HCT116 (cell line): ENCODE measurements at regions not wholly inside any gene's neighbourhood (a gene's known extent, or its start where the extent isn't known, plus 50 kb on each side); places are given as distances from the start of the nearest gene placed in this dataset.

Source experiments
- ATAC-seq: fragments of 200-7000 bp; cut with Tn5 transposase; 2 replicates; pipeline ENCODE4 v1.9.1; 2020; ENCODE audit warnings: mild to moderate bottlenecking, moderate library complexity
- BruUV-seq: library from RNA; stranded (reverse); fragments of 400-500 nt; replicated peaks from 2 replicates; lab custom pipeline; 2021; lab: Mats Ljungman, UMichigan
- CTCF ChIA-PET: fragments of 300-600 bp; sonication (Branson Sonifier 250); formaldehyde crosslinking; loops from one replicate; lab custom pipeline; 2021; ENCODE audit warnings: antibody characterized with exemption; lab: Charles Lee
- POLR2A ChIA-PET: fragments of 300-600, 350-600 bp; sonication (Branson Sonifier 250); formaldehyde crosslinking; loops from one replicate; lab custom pipeline; 2021; ENCODE audit warnings: antibody characterized with exemption; lab: Charles Lee
- RAD21 ChIA-PET, 2 experiments: fragments of 300-600 bp; sonication (Branson Sonifier 250); formaldehyde crosslinking; loops; one replicate each; lab custom pipeline; 2023; ENCODE audit warnings: low total read pairs in 2 of 2; ENCODE audit not compliant: uncharacterized antibody in 2 of 2, unreplicated experiment in 2 of 2, low non-redundant PET in 1 of 2; lab: Charles Lee
- DNase-seq: peaks from one replicate; pipeline ENCODE4 v3.0.0-alpha.2; 2010; ENCODE audit warnings: low read depth, low spot score
- H2AFZ ChIP-seq: fragments of 200-600 bp; shearing (Covaris generic), sonication (generic); 2 replicates; pipeline ENCODE4 v1.6.1; 2017; ENCODE audit warnings: low read depth, mixed run types, mixed read lengths, antibody characterized with exemption, low read length; ENCODE audit not compliant: poor library complexity, severe bottlenecking
- H3K27ac ChIP-seq: 2 replicates; pipeline ENCODE4 v1.5.1; 2012; ENCODE audit warnings: low read depth, low read length
- H3K27me3 ChIP-seq: fragments of 200-600 bp; sonication (generic); 2 replicates; pipeline ENCODE4 v1.6.1; 2016; ENCODE audit warnings: mixed run types, low read length, mixed read lengths; ENCODE audit not compliant: insufficient read depth
- H3K36me3 ChIP-seq, 2 experiments: fragments of 200-500 bp in 1 of 2; fragments of 200-600 bp in 1 of 2; sonication (Bioruptor generic) in 1 of 2; sonication (generic) in 1 of 2; 2 replicates each; pipeline versions ENCODE4 v1.5.1 to v1.6.1; 2014 to 2016; ENCODE audit warnings: low read length in 2 of 2, inconsistent platforms in 1 of 2, mixed read lengths in 1 of 2, mixed run types in 1 of 2; ENCODE audit not compliant: insufficient read depth in 2 of 2, control insufficient read depth in 1 of 2
- H3K4me1 ChIP-seq, 2 experiments: fragments of 200-600 bp in 1 of 2; sonication (generic) in 1 of 2; 2 replicates each; pipeline versions ENCODE4 v1.5.1 to v1.6.1; 2012 to 2017; ENCODE audit warnings: low read length in 2 of 2, inconsistent platforms in 1 of 2, mild to moderate bottlenecking in 1 of 2, mixed read lengths in 1 of 2, mixed run types in 1 of 2, moderate library complexity in 1 of 2; ENCODE audit not compliant: insufficient read depth in 2 of 2, control insufficient read depth in 1 of 2
- H3K4me2 ChIP-seq: fragments of 200-600 bp; sonication (generic); 2 replicates; pipeline ENCODE4 v1.6.1; 2017; ENCODE audit warnings: mixed run types, low read length, mixed read lengths
- H3K4me3 ChIP-seq, 2 experiments: fragments of 200-600 bp in 1 of 2; sonication (generic) in 1 of 2; replicated peaks in 1 of 2; 2 replicates each; pipeline ENCODE4 v1.5.1; 2011 to 2016; ENCODE audit warnings: low read length in 2 of 2, control low read depth in 1 of 2, low read depth in 1 of 2, mild to moderate bottlenecking in 1 of 2, mixed read lengths in 1 of 2, mixed run types in 1 of 2
- H3K79me2 ChIP-seq: fragments of 200-600 bp; sonication (generic); 2 replicates; pipeline ENCODE4 v1.6.1; 2017; ENCODE audit warnings: mild to moderate bottlenecking, mixed run types, low read length, moderate library complexity, mixed read lengths; ENCODE audit not compliant: insufficient read depth
- H3K9ac ChIP-seq: fragments of 200-600 bp; sonication (generic); 2 replicates; pipeline ENCODE4 v1.6.1; 2016; ENCODE audit warnings: low read length, mixed read lengths
- H3K9me2 ChIP-seq: fragments of 200-600 bp; sonication (generic), shearing (Covaris generic); 2 replicates; pipeline ENCODE4 v1.6.1; 2017; ENCODE audit warnings: mixed run types, mild to moderate bottlenecking, moderate library complexity; ENCODE audit not compliant: insufficient read depth
- H3K9me3 ChIP-seq, 2 experiments: fragments of 200-500 bp in 1 of 2; fragments of 200-600 bp in 1 of 2; sonication (Bioruptor generic) in 1 of 2; sonication (generic) in 1 of 2; 2 replicates each; pipeline ENCODE4 v1.6.1; 2014 to 2017; ENCODE audit warnings: low read length in 2 of 2, mixed read lengths in 2 of 2, inconsistent platforms in 1 of 2, low read depth in 1 of 2, mild to moderate bottlenecking in 1 of 2, mixed run types in 1 of 2, moderate library complexity in 1 of 2; ENCODE audit not compliant: control insufficient read depth in 1 of 2, insufficient read depth in 1 of 2
- H4K20me1 ChIP-seq: fragments of 200-600 bp; sonication (generic), shearing (Covaris generic); 2 replicates; pipeline ENCODE4 v1.6.1; 2017; ENCODE audit warnings: mixed run types, mild to moderate bottlenecking, moderate library complexity; ENCODE audit not compliant: insufficient read depth
- ATF3 ChIP-seq: IDR thresholded peaks from 2 replicates; pipeline ENCODE4 v1.6.1; 2012
- CTCF ChIP-seq, 3 experiments: fragments of 200-600 bp in 1 of 3; sonication (generic) in 1 of 3; IDR thresholded peaks in 2 of 3; conservative IDR thresholded peaks in 1 of 3; 2 replicates each; pipeline ENCODE4 v1.5.1; 2012 to 2017; ENCODE audit warnings: low read depth in 2 of 3, low read length in 2 of 3, antibody characterized with exemption in 1 of 3, borderline replicate concordance in 1 of 3, control low read depth in 1 of 3, mild to moderate bottlenecking in 1 of 3, mixed read lengths in 1 of 3, mixed run types in 1 of 3, moderate library complexity in 1 of 3; ENCODE audit not compliant: insufficient read depth in 1 of 3
- EGR1 ChIP-seq: IDR thresholded peaks from 2 replicates; pipeline ENCODE4 v1.6.1; 2012; ENCODE audit warnings: low read depth
- EZH2phosphoT487 ChIP-seq: fragments of 200-600 bp; IDR thresholded peaks from 2 replicates; pipeline ENCODE4 v1.6.1; 2018; ENCODE audit warnings: antibody characterized with exemption, borderline replicate concordance
- FOSL1 ChIP-seq: IDR thresholded peaks from 2 replicates; pipeline ENCODE4 v1.6.1; 2012; ENCODE audit warnings: low read depth
- JUND ChIP-seq: IDR thresholded peaks from 2 replicates; pipeline ENCODE4 v1.6.1; 2012
- POLR2A ChIP-seq: IDR thresholded peaks from 2 replicates; pipeline ENCODE4 v1.7.0; 2011; ENCODE audit warnings: borderline replicate concordance; ENCODE audit not compliant: insufficient read depth, insufficient read length; ENCODE audit errors: extremely low read depth
- REST ChIP-seq: IDR thresholded peaks from 2 replicates; pipeline ENCODE4 v1.6.1; 2012; ENCODE audit warnings: low read depth
- SP1 ChIP-seq: IDR thresholded peaks from 2 replicates; pipeline ENCODE4 v1.6.1; 2012; ENCODE audit warnings: low read depth
- ZBTB33 ChIP-seq: IDR thresholded peaks from 2 replicates; pipeline ENCODE4 v1.6.1; 2011; ENCODE audit warnings: mild to moderate bottlenecking, low read length, moderate library complexity; ENCODE audit not compliant: insufficient replicate concordance; ENCODE audit errors: extremely low read depth
- ZNF274 ChIP-seq: fragments of 200-500 bp; sonication (Bioruptor generic); IDR thresholded peaks from 2 replicates; pipeline ENCODE4 v1.6.1; 2014; ENCODE audit warnings: mild to moderate bottlenecking, low read depth, low read length, inconsistent platforms
- intact Hi-C: fragments of 100-400 bp; cut with micrococcal nuclease; formaldehyde crosslinking; loops from 2 replicates; pipeline ENCODE4 v1.10.0; 2022

GRCh38 chr3:72112435-72112834, 327.5 kb upstream of the PROK2 start (continued):
- TF ChIP-seq ZBTB33 = no peak
- TF ChIP-seq CTCF (IDR thresholded peaks at IDR 0.05 in 2 of 3, conservative IDR thresholded peaks at IDR 0.05 in 1 of 3; ENCODE audit: borderline replicate concordance in 1 of 3, insufficient read depth in 1 of 3, low read depth in 2 of 3, low read length in 2 of 3) = no peak
- TF ChIP-seq ZNF274 = no peak
- no peak for TF ChIP-seq JUND
- TF ChIP-seq EZH2phosphoT487 = no peak
- TF ChIP-seq SP1 = no peak
- no peak for TF ChIP-seq EGR1

- H3K36me3 ChIP-seq = no peaks in the 10 kb centered on the region
- H3K4me2 ChIP-seq = no peak overlapping the region
- ChIA-PET CTCF (no interaction called here), POLR2A (no interaction called here), RAD21 (no interaction called here)
- no peaks in the 10 kb centered on the region for H3K79me2 ChIP-seq
- H3K27me3 ChIP-seq = 0 out of 2 replicates have a peak, but pooled peaks cover 11% of the 10 kb centered on the region
- intact Hi-C loops = no loop called here
- ATAC-seq = no peak
- BruUV-seq = no TSS peak
- H4K20me1 ChIP-seq = no peaks in the 10 kb centered on the region
- H3K9me2 ChIP-seq = no peaks in the 10 kb centered on the region
- no peak overlapping the region for H2AFZ ChIP-seq
- H3K9ac ChIP-seq = no peak overlapping the region
- H3K27ac ChIP-seq = no peak overlapping the region
- no peak for DNase-seq
- H3K4me3 ChIP-seq = no peak overlapping the region
- no peaks in the 10 kb centered on the region for H3K9me3 ChIP-seq
- no peaks in the 10 kb centered on the region for H3K4me1 ChIP-seq
- no peak for TF ChIP-seq FOSL1
- TF ChIP-seq ZNF274 = no peak
- TF ChIP-seq EGR1 = no peak
- no peak for TF ChIP-seq SP1
- TF ChIP-seq REST = no peak
- TF ChIP-seq CTCF (IDR thresholded peaks at IDR 0.05 in 2 of 3, conservative IDR thresholded peaks at IDR 0.05 in 1 of 3; ENCODE audit: borderline replicate concordance in 1 of 3, insufficient read depth in 1 of 3, low read depth in 2 of 3, low read length in 2 of 3) = no peak
- no peak for TF ChIP-seq POLR2A
- TF ChIP-seq ATF3 = no peak
These were observed 326.6 kb upstream of the PROK2 start for GRCh38 chr3:72111265-72112205.
